ENCODE measurements at regions not wholly inside any gene's neighbourhood (a gene's known extent, or its start where the extent isn't known, plus 50 kb on each side); places are given as distances from the start of the nearest gene placed in this dataset.
"Not testable (repeated sequence)": the region's sequence is repeated elsewhere in the genome, so short reads cannot be mapped to it uniquely, and the experiment has no call there.

DNA sequence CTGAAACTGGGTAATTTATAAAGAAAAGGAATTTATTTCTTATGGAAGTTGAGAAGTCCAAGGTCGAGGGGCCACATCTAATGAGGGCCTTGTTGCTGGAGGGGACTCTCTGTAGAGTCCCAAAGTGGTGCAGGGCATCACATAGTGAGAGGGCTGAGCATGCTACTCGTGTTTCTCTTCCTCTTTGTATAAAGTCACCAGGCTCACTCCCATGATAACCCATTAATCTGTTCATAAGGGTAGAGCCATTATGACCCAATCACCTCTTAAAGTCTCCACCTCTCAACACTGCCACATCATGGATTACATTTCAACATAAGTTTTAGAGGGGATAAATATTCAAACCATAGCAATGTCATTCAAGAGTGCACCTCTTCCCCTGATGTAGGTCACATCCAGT lies 79.1 kb upstream of the ATP2B1 start:
- no peak for DNase-seq

DNA sequence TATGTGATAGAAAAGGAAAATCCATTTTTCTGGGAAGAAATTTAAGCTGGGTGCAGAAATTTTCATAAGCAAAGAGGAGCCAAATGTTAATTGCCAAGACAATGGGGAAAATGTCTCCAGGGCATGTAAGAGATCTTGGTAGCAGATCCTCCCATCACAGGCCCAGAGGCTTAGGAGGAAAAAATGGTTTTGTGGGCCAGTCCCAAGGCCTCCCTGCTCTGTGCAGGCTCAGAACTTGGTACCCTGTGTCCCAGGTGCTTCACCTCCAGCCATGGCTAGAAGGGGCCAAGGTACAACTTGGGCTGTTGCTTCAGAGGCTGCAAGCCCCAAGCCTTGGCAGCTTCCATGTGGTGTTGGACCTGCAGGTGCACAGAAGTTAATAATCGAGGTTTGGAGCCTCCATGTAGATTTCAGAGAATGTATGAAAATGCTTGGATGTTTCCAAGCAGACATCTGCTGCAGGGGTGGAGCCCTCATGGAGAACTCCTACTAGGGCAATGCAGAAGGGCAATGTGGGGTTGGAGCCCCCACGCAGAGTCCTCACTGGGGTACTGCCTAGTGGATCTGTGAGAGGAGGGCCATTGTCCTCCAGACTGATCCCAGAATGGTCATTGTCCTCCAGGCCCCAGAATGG lies 77.7 kb upstream of the ATP2B1 start:
- no peak for DNase-seq

DNA sequence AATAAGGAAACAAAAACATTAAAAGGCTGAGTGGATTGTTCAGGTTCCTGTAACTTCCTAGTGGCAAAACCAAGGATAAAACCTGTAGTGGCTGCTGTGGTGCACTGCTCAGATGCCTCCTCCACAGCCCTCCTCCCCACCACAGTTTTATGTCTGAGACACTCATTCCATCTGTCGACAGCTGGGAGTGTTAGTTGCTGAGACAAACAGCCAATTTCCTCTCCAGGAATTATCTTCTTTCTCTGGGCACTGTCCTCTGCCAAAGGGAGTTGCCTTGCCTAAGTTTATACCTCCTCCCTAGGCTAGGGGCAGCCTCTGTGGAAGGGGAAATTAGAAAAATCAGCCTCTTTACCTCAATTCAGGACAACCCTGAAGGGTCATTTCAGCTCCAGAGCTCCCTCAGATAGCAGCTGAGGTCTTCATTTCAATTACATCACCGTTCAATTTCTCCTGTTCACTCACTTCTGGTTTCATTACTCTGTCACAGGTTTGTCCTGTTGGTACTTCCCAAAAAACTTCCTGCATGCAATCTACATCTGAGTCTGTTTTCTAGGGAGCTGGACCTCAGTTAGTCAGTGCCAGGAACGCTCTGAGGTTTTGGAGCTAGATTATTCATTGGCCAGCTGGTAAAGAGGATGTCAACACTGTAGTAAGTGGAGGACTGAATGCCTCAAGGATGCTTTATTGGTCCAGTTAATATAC lies 74.9 kb upstream of the ATP2B1 start:
- no peak for DNase-seq

DNA sequence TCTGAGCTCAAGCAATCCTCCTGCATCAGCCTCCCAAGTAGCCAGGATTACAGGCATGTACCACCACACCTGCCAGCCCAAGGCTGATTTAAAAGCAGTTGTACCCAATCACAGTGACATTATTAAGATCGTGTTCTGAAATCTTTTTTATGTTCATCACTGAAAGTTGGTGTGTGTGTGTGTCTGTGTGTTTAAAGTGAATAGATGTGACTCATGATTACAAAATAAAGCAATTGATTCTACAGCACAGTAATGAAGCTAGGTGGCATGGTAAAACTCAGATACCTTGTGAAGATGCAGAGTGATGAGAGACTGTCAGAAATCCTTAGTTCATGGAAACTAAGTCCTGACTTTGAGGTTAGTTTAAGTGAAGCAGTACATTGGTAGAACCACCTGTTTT lies 74.2 kb upstream of the ATP2B1 start:
- no peak for DNase-seq

DNA sequence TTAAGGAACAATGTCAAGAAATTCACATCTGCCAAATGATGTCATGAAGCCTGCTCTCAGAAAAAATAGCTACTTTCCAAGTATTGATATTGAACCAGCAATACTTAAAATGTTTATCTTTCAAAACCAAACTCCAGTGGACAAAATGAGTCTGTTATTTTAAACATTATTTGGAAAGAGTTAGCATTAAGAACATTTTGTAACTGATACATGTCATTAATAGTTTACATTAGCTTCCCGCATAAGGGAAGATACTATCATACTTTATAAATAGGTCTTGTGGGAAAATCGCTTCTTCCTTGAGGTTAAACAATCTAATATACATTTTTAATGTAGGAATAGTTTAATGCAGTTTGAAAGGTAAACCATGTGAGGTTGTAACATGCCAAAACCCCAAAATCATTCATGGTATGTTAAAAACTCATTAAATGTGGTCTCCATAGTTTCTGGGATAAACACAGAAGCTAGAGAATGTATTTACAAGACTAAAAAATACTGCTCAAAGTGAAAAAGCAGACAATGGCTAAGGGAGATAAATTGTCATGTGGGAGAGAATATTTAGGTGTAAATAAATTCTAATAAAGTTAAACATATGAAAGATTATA lies 73.4 kb upstream of the ATP2B1 start:
- DNase-seq = no peak

DNA sequence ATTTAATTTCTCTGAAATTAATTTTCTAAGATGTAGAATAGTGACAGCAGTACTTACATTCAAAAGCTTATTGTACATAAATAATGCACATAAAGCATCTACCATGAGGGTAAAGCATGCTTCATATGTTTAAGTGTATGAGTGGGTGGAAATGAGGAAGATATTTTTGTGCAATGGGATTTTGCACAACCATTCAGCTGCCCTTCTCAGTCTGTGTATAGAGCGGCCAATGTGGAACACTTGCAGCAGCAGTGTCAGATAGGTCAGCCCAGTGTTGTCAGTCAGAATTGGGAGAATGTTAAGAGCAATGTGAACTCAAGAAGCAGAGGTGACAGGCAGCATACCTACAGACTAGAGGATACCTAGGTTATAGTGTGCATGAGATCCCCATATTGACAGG lies 72.5 kb upstream of the ATP2B1 start:
- DNase-seq = no peak

DNA sequence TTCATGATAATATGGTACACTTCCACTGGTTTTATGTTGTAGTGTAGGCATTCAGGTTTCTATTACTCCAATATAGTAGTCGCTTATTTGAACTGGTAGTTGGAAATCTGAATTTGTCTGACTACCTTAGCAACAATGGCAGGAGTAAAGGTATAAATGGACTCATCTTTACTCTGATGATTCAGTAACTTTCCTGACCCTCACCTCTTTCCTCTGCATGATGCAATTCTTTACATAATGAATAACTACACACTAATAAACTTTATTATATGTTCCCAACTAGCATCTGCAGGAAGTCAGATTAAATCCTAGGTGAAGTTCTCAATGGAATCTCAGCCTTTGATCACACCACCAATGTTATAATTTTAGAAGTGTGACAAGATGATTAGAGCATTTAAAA lies 70.5 kb upstream of the ATP2B1 start:
- DNase-seq = no peak

DNA sequence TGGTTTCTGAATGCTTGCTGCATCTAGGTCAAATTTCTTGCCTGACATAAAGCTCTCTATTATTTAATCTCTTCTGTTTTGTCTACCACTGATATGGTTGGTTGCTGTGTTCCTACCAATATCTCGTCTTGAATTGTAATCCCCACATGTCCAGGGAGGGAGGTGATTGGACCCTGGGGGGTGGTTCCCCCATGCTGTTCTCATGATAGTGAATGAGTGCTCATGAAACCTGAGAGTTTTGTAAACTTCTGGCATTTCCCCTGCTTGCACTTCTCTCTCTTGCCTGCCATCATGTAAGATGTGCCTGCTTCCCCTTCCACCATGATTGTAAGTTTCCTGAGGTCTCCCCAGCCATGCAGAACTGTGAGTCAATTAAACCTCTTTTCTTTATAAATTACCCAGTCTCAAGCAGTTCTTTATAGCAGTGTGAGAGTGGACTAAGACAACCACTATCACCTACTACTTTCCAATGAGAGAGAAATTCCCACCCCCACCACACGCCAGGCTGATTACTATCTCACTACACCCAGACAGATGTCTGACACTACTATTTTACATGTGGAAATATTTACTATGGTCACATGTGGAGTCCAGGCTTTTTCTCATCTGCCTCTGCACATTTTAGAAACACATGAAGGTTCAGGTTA lies 69.2 kb upstream of the ATP2B1 start:
- DNase-seq = no peak

DNA sequence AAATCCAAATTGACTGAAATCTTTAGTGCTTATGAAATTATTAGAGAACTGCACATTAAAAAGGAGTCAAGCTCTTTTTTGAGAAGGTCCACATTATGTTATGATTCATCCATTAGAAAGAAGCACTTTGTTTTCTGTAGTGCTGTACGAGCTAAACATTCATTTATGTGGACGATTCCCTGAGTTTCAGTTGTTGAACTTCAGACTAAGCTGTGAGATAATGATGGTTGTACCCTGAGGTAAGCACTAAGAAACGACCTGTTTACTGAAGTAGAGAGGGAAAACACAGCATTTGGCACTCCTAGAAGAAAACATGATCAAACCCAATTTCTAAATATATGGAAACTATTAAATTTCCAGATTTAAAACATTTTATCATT lies 67.3 kb upstream of the ATP2B1 start:
- DNase-seq = no peak

DNA sequence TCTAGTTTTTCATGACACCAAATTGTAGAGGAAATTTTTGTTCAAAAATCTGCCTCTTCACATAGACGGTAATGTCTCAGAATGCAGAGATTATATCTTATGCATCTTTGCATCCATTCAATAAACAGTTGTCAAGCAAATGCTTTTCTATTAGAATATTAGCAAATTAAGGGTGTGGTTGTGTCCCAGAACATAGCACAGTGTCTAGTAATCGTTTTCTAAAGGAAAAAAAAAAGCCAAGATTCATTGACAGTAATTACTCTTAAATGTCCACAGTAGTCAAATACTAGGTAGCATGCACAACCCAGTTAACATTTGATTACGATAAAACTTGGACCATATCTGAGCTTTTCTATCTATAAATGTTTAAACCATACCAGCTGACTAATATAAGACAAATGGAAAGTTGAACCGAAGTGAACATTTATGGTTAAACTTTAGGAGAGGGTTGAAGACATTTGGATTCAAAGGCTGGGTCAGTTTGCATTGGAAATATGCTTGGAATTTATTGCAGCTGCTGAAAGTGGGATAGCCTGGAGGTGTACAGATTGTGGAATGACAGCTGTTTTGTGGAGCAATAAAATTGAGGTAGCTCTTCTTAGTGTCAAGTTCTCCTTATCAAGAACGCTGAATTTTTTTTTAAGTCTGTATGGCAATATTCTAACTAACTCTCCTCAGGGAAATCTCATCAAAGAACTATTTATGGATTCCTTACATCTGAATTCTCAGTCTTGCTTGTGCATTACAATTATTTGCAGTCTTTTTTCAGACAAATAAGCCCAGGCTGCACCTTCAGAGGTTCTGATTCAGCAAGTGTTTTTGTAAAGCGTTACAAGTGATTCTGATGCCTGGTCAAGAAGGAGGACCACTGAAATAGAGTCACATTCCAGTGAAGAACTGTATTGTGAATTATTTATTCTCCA lies 66.7 kb upstream of the ATP2B1 start:
- no peak for DNase-seq

DNA sequence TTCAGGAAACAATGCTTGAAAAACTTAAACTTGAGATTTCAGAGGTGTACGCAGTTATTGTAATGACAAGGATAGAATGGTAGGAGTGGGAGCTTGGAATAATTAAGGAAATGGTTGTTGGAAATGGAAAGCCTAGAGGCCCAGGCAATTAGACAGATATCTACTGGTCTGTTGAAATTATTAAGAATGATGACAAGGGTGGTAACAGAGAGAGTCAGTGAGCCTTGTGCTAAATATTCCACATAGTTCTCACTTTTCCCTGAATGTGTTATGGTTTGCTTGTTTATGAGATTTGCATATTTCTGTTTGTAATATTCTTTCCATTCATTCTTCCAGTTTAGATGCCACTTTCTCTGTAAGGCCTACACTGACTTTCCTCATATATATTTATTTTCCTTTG lies 66.0 kb upstream of the ATP2B1 start:
- DNase-seq = no peak

DNA sequence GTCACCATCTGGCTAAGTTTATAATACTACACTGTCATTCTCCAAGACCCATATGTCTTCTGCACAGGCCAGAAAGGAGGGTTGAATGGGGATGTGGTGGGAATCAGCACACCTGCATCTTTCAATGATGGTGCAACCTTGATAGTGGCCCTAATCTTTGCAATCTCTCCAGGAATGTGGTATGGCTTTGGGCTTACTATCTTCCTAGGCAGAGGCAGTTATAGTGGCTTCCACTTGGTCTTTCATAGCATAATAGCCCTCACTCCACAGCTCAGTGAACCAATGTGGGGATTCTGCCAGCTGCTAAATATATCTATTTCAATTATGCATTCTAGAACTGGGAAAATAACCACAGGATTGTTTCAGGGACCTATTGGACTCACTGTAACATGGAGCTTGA lies 61.8 kb upstream of the ATP2B1 start:
- DNase-seq = no peak

DNA sequence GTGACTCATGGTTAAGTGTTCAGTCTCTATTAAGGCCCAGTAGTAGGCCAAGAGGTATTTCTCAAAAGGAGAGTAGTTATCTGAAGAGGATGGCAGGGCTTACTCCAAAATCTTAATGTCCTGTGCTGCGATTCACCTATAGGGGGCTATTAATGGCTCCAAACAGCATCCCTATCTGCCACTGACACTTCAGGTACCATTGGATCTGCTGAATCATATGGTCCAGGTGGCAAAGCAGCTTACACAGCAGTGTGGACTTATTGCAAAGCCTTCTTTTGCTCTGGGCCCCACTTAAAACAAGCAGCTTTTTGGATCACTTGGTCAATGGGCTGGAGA lies 60.8 kb upstream of the ATP2B1 start:
- no peak for DNase-seq

DNA sequence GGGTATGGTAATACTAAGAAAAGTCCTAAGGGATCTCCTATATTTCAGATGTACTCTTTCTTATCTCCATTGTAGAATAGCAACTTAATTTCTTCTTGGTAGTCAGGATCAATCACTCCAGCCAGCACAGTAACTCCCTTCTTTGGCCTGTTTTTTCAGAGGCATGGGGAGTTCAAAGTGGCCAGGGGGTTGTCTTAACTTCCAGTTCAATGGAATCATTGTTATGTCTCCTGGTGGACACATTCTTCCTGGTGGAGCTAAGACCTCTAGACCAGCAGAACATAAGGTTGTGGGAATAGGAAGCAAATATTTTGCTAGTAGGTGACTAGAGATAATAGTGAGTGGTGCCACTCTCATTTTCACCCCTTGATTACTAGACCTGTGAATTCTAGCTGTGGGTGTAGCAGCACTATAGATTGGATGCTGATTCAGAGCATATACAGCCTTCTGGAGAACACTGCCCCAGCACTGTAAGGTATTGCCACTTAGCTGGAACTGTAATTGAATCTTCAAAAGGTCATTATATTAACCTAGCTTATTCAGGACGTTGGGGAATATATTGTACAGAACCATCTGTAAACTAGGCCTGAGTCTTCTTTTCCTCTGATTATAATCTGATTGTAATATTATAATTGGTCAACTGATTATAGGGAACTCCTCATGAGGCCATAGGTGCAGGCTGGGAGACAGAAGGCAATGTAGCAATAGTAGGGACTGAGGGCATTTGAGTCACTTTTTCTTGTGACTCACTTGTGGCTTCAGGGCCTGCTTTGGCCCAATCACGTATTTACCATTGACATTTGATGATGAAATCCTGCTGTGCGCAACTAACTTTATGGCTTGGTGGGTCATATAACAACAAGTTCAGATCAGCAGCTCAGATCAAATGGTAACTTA lies 60.2 kb upstream of the ATP2B1 start:
- DNase-seq = no peak

DNA sequence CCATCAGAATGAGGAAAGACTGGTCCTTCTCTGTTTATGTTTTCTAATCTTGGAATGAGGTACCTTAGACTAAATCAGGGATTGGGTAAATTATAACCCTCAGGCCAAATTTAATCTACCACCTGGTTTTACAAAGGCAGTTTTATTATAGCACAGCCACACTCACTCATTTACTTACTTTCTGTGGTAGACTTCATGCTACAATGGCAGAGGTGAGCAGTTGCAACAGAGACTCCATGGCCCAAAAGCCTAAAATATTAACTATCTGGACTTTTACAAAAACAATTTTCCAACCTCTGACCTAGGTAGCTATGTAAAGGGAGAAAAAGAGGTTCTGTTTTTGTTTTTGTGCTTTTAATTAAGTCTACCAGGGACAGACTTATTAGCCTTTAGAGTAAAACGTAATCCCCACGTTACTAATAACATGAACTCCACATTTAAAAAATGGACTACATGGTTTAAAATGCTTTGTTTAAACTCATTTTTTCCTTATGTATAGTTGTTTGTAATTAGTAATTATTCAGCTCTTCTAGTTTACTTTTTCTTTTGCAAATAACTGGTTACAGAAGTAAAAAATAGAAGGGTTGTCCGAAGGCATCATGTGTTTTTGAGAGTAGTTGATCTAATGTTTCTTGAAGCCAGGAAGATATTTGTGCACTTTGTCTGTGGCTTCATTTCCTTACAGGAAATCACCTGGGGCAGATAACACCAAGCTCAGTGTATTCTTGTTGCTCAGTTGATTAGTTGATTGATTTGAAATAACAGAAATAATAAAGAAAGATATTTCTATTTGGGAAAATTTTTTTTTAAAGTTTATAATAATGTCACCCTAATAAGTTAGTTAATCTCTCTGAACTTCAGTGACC lies 57.6 kb upstream of the ATP2B1 start:
- no peak for DNase-seq

DNA sequence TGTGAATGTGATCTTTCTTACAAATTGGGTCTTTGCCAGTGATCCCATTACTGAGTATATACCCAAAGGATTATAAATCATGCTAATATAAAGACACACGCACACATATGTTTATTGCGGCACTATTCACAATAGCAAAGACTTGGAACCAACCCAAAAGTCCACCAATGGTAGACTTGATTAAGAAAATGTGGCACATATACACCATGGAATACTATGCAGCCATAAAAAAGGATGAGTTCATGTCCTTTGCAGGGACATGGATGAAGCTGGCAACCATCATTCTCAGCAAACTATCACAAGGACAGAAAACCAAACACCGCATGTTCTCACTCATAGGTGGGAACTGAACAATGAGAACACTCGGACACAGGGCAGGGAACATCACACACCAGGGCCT lies 55.5 kb upstream of the ATP2B1 start:
- not testable (repeated sequence) for DNase-seq

DNA sequence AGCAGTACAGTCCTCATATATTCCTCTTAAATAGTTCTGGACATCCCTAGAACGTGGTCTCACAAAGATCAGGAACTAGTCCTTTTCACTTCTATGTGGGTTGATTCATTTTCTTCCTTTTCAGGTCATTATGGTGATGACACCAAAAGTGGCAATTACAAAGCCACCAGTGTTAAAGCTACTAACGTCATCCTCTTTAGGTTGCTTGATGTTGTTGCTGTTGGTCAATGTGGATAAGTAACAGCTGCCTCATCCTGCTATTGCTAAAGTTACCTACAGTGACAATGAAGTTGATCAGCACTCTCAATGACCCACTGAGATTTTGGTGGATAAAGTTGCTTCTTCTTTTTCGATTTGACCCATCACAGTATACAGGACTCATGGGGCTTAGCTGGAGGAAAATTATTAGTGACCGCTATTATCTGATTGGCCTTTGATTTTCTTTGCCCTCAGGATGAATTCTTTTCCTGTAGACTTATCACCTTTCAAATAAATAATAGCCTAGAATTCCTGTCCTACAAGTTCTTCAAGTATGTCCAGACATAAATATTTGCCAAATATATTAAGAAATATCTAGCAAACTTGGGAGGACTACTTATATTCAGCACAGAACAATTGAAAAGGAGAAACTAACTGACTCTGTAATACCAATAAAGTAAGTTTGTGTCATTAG lies 54.0 kb upstream of the ATP2B1 start:
- no peak for DNase-seq

DNA sequence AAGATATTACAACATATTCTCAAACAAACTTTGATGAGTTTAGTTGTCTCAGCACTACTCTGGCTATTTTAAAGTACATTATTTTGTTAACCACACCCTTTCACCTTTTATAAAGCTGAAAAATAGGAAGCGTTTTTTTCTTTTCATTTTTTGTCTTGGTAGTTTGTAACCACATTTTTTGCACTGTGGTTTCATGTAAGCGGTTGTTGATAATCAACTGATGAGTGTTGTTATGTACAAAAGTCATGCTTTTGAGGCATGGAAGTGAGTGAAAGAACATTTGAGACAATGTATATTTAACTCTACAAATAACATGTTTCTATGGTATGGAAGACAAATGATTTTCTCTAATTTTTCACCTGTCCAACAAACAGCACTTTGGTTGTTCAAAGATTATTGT lies 52.1 kb upstream of the ATP2B1 start:
- no peak for DNase-seq

Measured in NCI-H187 treated with DMSO at 0.1 percent for 48 hours (cell line).